Activated naive CD4-positive, alpha-beta T cell treated with Interleukin-2 at 50 U/mL for 16 hours (primary cell): ENCODE measurements at regions not wholly inside any gene's neighbourhood (a gene's known extent, or its start where the extent isn't known, plus 50 kb on each side); places are given as distances from the start of the nearest gene placed in this dataset.

ENCODE experiments used
- DNase-seq: peaks from one replicate; pipeline ENCODE4 v3.0.0-alpha.2; 2020

DNA sequence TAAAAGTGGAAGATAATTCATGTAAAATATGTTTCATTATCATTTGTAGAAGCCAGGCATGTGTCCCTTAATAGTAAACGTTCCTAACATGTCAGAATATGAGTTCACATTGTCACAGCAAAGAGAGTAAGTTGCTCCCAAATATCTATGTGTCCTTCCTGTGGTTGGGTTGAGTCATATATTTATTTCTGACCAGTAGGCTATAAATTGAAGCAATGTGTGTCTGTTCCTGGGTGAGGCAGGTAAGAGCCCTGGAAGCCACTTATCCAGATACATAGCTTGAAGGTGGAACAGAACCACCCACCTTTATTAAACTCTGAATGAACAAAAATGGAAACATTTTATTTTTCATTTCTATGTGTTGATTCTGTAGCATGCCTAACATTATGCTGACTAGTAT is 2251.6 kb downstream of the NCAM2 start:
- no peak for DNase-seq

DNA sequence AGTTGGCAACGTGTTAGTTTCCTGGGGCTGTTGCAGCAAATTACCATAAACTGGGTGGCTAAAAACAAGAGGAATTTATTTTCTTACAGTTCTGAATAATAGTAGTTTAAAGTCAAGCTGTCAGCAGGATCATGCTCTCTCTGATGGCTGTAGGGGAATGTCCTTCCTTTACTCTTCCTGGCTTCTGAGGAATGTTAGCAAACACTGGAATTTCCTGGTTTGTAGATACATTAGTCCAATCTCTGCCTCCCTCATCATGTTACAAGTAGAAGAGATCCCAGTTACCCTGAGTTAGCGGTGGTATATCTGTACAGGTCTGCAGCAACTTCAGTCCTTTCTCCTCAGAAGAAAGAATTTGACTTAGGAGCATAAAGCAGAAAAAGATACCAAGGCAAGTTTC is 2249.1 kb downstream of the NCAM2 start:
- DNase-seq, result no peak

DNA sequence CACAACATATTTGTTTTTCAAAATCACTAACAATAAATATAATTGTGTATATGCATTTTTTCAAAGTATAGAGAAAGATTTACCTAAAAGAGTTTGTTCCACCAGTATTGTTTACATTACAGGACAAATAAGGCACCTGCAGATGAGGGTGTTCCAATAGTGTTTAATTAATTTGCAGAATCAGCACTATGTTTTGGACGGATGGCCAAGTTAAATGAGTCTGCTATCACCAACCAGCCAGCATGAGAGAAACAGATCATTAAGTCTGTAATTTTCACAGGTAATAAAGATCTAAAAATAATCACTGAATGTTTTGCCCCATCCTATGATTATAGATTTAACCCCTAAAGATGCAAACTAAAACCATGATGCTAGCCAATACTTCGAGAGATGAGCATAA is 2247.0 kb downstream of the NCAM2 start:
- DNase-seq, result no peak

DNA sequence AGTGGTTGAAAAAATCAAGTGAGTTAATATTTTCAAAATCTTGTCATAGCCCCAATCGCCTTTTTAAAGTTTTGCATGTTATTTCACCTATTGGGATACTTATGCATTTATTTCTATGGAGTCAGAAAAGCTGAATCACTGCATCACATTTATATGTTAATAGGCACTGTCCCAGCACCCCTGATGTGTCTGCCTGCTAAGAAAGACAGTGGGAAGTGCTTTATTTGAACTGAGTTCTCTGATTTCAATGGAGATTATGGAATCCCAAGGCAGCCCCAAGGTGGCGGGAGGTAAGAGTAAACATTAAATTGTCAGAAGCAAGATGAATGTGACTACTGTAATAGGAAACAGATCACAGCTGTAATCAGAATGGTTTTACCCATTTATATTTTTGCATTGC is 2225.7 kb downstream of the NCAM2 start:
- DNase-seq, result no peak

DNA sequence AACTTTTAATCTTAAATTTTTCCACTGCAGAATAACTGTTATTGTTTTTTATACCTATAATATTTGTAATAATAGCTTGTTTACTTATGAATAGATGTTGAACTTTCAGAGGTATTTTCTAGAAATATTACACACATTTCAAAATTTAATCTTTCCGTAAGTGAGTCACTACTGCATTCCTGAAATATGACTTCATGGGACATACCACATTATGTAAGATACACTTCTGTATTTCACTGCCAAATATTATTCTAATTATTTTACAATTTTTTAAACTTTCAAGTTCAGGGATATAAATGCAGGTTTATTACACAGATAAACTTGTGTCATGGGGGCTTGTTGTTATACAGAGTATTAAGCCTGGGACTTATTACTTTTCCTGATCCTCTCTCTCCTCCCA is 2220.5 kb downstream of the NCAM2 start:
- no peak for DNase-seq

DNA sequence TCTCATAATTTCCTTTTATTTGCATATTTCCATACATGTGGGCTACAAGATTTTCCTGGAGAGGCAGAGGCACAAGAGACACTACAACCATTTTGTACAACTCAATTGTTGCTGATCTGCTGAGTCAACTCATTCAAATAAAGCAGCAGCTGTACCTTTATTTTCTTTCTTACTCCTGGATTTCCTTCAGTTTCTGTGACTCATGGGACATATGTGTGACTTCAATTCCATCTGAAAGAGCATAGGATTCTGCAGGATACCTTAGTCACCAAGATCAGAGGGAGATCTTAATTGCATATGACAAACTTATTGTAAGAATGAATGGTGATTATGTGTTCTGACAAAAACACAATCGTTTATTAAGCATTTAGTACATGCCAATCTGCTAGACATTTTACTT is 2219.4 kb downstream of the NCAM2 start:
- DNase-seq, result no peak

DNA sequence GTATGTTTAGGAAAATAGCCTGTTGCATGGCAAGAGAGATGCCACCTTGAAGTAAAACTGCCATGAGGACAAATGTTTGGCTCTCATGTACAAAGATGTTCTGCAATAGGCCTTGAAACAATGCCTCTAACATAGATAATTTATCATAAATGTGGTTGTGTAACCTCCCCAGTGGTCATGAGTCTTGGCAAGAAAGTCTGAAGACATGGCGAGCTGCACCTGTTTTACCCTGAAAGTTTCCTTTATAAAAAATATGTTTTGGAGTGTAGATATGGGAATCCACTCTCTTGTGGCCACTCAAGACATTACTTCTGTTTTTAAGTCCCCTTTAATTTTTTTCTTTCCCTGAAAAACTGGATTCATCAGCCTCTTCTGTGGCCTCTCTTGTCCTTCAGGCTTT is 2217.1 kb downstream of the NCAM2 start:
- DNase-seq, result no peak
